CD4-positive, alpha-beta memory T cell (primary cell): ENCODE measurements at regions not wholly inside any gene's neighbourhood (a gene's known extent, or its start where the extent isn't known, plus 50 kb on each side); places are given as distances from the start of the nearest gene placed in this dataset.

Experiments used
- CTCF ChIA-PET: fragments of 350-600 bp; sonication (Branson Sonifier 250); formaldehyde crosslinking; loops from one replicate; lab custom pipeline; 2021; ENCODE audit warnings: inconsistent platforms; ENCODE audit not compliant: partially characterized antibody; lab: Charles Lee
- POLR2A ChIA-PET: fragments of 350-600 bp; sonication (Branson Sonifier 250); formaldehyde crosslinking; loops from one replicate; lab custom pipeline; 2021; ENCODE audit not compliant: partially characterized antibody; lab: Charles Lee
- DNase-seq, 5 donors: peaks; one replicate each; pipeline versions ENCODE4 v3.0.0 to v3.0.0-alpha.2; 2020 to 2022; ENCODE audit warnings: mixed read lengths in 1 of 5
- H3K27ac ChIP-seq: one replicate; pipeline ENCODE4 v1.7.0; 2013; ENCODE audit warnings: low read depth, low read length
- H3K27me3 ChIP-seq: 2 replicates; pipeline ENCODE4 v1.7.0; 2013; ENCODE audit warnings: mild to moderate bottlenecking, low read length, moderate library complexity; ENCODE audit not compliant: insufficient read depth
- H3K36me3 ChIP-seq: 2 replicates; pipeline ENCODE4 v1.7.0; 2013; ENCODE audit warnings: mild to moderate bottlenecking, low read length, moderate library complexity; ENCODE audit not compliant: insufficient read depth
- H3K4me1 ChIP-seq: 2 replicates; pipeline ENCODE4 v1.7.0; 2013; ENCODE audit warnings: mild to moderate bottlenecking, low read length, moderate library complexity; ENCODE audit not compliant: insufficient read depth
- H3K4me3 ChIP-seq, 2 donors: one replicate each; pipeline ENCODE4 v1.7.0; 2013; ENCODE audit warnings: low read length in 2 of 2, mild to moderate bottlenecking in 1 of 2
- H3K9me3 ChIP-seq, 2 donors: one replicate each; pipeline ENCODE4 v1.7.0; 2013; ENCODE audit warnings: low read length in 2 of 2, control low read depth in 1 of 2; ENCODE audit not compliant: control insufficient read depth in 1 of 2
- H3K27ac Mint-ChIP-seq, 7 donors: one replicate each; pipeline ENCODE4 v1.8.0; 2020 to 2021; ENCODE audit warnings: mixed read lengths in 7 of 7, mild to moderate bottlenecking in 6 of 7, inconsistent platforms in 3 of 7, moderate library complexity in 3 of 7
- H3K27me3 Mint-ChIP-seq, 2 donors: one replicate each; pipeline ENCODE4 v1.8.0; 2020 to 2021; ENCODE audit warnings: mixed read lengths in 2 of 2
- H3K36me3 Mint-ChIP-seq, 2 donors: one replicate each; pipeline ENCODE4 v1.8.0; 2020 to 2021; ENCODE audit warnings: mixed read lengths in 2 of 2, inconsistent platforms in 1 of 2, mild to moderate bottlenecking in 1 of 2
- H3K4me1 Mint-ChIP-seq, 4 donors: one replicate each; pipeline ENCODE4 v1.8.0; 2020 to 2021; ENCODE audit warnings: mixed read lengths in 4 of 4, mild to moderate bottlenecking in 1 of 4
- H3K4me3 Mint-ChIP-seq, 8 donors: one replicate each; pipeline ENCODE4 v1.8.0; 2020 to 2021; ENCODE audit warnings: mixed read lengths in 8 of 8, mild to moderate bottlenecking in 7 of 8, moderate library complexity in 6 of 8, inconsistent platforms in 3 of 8
- H3K9me3 Mint-ChIP-seq, 8 donors: one replicate each; pipeline ENCODE4 v1.8.0; 2020 to 2021; ENCODE audit warnings: mixed read lengths in 8 of 8, mild to moderate bottlenecking in 5 of 8, inconsistent platforms in 3 of 8, moderate library complexity in 1 of 8
- intact Hi-C: fragments of 100-400 bp; cut with micrococcal nuclease; formaldehyde crosslinking; loops from one replicate; pipeline ENCODE4 v1.15.1; 2023

- H3K4me1 ChIP-seq: no peaks in the 10 kb centered on the region
- no peaks in the 10 kb centered on the region for H3K36me3 Mint-ChIP-seq
- no peak overlapping the region for H3K4me3 Mint-ChIP-seq
- intact Hi-C loops: no loop called here
- ChIA-PET CTCF (no interaction called here), POLR2A (no interaction called here)
- H3K27me3 ChIP-seq: no peaks in the 10 kb centered on the region
- DNase-seq: no peak
- H3K27ac ChIP-seq: no peak overlapping the region
- no peaks in the 10 kb centered on the region for H3K4me1 Mint-ChIP-seq
- no peak overlapping the region for H3K4me3 ChIP-seq
- H3K9me3 ChIP-seq: no peaks in the 10 kb centered on the region
- H3K27ac Mint-ChIP-seq: no peak overlapping the region
- no peaks in the 10 kb centered on the region for H3K36me3 ChIP-seq
- H3K9me3 Mint-ChIP-seq: peaks cover 0 to 10% (median 6%) of the 10 kb centered on the region in 8 donors
- H3K27me3 Mint-ChIP-seq: no peaks in the 10 kb centered on the region
Measured at GRCh38 chr13:68645814-68646213, 1415.7 kb upstream of the PCDH9 start.

- no peak for DNase-seq
- no peaks in the 10 kb centered on the region for H3K9me3 ChIP-seq
- no peaks in the 10 kb centered on the region for H3K4me1 ChIP-seq
- no peaks in the 10 kb centered on the region for H3K36me3 ChIP-seq
- intact Hi-C loops: no loop called here
- H3K27ac ChIP-seq: no peak overlapping the region
- peaks cover 0 to 10% (median 5%) of the 10 kb centered on the region in 8 donors for H3K9me3 Mint-ChIP-seq
- H3K4me1 Mint-ChIP-seq: no peaks in the 10 kb centered on the region
- H3K27me3 Mint-ChIP-seq: no peaks in the 10 kb centered on the region
- ChIA-PET CTCF (no interaction called here), POLR2A (no interaction called here)
- no peaks in the 10 kb centered on the region for H3K27me3 ChIP-seq
- no peak overlapping the region for H3K4me3 Mint-ChIP-seq
- H3K36me3 Mint-ChIP-seq: no peaks in the 10 kb centered on the region
- no peak overlapping the region for H3K4me3 ChIP-seq
- H3K27ac Mint-ChIP-seq: no peak overlapping the region
Measured at GRCh38 chr13:68644611-68645010, 1414.5 kb upstream of the PCDH9 start.

DNA sequence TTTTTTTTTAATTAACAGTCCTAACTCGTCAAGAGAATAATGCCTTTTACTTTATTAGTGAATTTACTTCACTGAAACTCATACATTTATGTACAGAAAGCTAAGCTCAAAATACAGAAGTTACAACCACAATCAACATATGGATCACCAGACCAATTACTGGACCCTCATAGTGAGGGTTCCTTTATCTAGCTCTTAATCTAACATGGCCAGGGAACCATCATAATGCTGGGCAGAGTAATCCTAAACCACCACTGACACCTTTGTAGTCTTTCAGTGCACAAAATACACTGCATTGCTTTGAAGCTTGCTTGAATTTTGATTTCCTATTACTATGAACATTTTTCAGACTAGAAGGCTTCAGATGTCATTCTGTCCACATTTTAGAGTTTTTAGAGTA, 1406.6 kb upstream of the PCDH9 start:
- Mint-ChIP-seq H3K36me3 (no peaks in the 10 kb centered on the region), H3K27ac (no peak overlapping the region), H3K9me3 (peaks cover 2 to 17% (median 4%) of the 10 kb centered on the region in 8 donors), H3K4me1 (no peaks in the 10 kb centered on the region), H3K27me3 (no peaks in the 10 kb centered on the region), H3K4me3 (no peak overlapping the region)
- Histone ChIP-seq H3K4me3 (no peak overlapping the region), H3K27ac (no peak overlapping the region), H3K9me3 (no peaks in the 10 kb centered on the region), H3K4me1 (no peaks in the 10 kb centered on the region), H3K36me3 (no peaks in the 10 kb centered on the region), H3K27me3 (no peaks in the 10 kb centered on the region)
- intact Hi-C loops: no loop called here
- ChIA-PET POLR2A (no interaction called here), CTCF (no interaction called here)
- no peak for DNase-seq

GRCh38 chr13:68628994-68629393, 1398.9 kb upstream of the PCDH9 start:
- DNase-seq: no peak
- POLR2A ChIA-PET: no interaction called here

GRCh38 chr13:68627379-68627778, 1397.2 kb upstream of the PCDH9 start:
- Histone ChIP-seq H3K9me3 (no peaks in the 10 kb centered on the region), H3K4me1 (no peaks in the 10 kb centered on the region), H3K27me3 (no peaks in the 10 kb centered on the region), H3K4me3 (no peak overlapping the region), H3K36me3 (no peaks in the 10 kb centered on the region), H3K27ac (no peak overlapping the region)
- no peak for DNase-seq
- Mint-ChIP-seq H3K36me3 (no peaks in the 10 kb centered on the region), H3K4me1 (no peaks in the 10 kb centered on the region), H3K27me3 (no peaks in the 10 kb centered on the region), H3K27ac (no peak overlapping the region), H3K4me3 (no peak overlapping the region), H3K9me3 (peaks cover 3 to 17% (median 12%) of the 10 kb centered on the region in 8 donors)
- intact Hi-C loops: no loop called here
- ChIA-PET POLR2A (no interaction called here), CTCF (no interaction called here)

More at GRCh38 chr13:68628994-68629393, 1398.9 kb upstream of the PCDH9 start:
- no peak overlapping the region for H3K27ac ChIP-seq
- peaks cover 6 to 22% (median 14%) of the 10 kb centered on the region in 8 donors for H3K9me3 Mint-ChIP-seq
- no peaks in the 10 kb centered on the region for H3K27me3 ChIP-seq
- intact Hi-C loops: no loop called here
- no peaks in the 10 kb centered on the region for H3K4me1 ChIP-seq
- no peak overlapping the region for H3K27ac Mint-ChIP-seq
- H3K36me3 ChIP-seq: no peaks in the 10 kb centered on the region
- H3K36me3 Mint-ChIP-seq: no peaks in the 10 kb centered on the region
- no peaks in the 10 kb centered on the region for H3K9me3 ChIP-seq
- no peak overlapping the region for H3K4me3 ChIP-seq
- H3K4me1 Mint-ChIP-seq: no peaks in the 10 kb centered on the region
- CTCF ChIA-PET: no interaction called here
- H3K4me3 Mint-ChIP-seq: no peak overlapping the region
- no peaks in the 10 kb centered on the region for H3K27me3 Mint-ChIP-seq

GRCh38 chr13:68616600-68617222, 1386.6 kb upstream of the PCDH9 start:
- no peaks in the 10 kb centered on the region for H3K4me1 Mint-ChIP-seq
- Histone ChIP-seq H3K27ac (no peak overlapping the region), H3K27me3 (no peaks in the 10 kb centered on the region), H3K9me3 (no peaks in the 10 kb centered on the region), H3K36me3 (no peaks in the 10 kb centered on the region), H3K4me1 (no peaks in the 10 kb centered on the region), H3K4me3 (no peak overlapping the region)
- no peak for DNase-seq
- no peak overlapping the region for H3K4me3 Mint-ChIP-seq
- CTCF ChIA-PET: no interaction called here
- POLR2A ChIA-PET: no interaction called here
- H3K36me3 Mint-ChIP-seq: no peaks in the 10 kb centered on the region
- intact Hi-C loops: no loop called here
- no peak overlapping the region for H3K27ac Mint-ChIP-seq
- H3K27me3 Mint-ChIP-seq: no peaks in the 10 kb centered on the region
- H3K9me3 Mint-ChIP-seq: peaks cover 3 to 32% (median 10%) of the 10 kb centered on the region in 8 donors

- intact Hi-C loops: no loop called here
Measured at GRCh38 chr13:68609661-68610060, 1379.5 kb upstream of the PCDH9 start.

More at GRCh38 chr13:68609661-68610060, 1379.5 kb upstream of the PCDH9 start:
- H3K36me3 Mint-ChIP-seq: no peaks in the 10 kb centered on the region
- no peak overlapping the region for H3K27ac Mint-ChIP-seq
- Histone ChIP-seq H3K4me3 (no peak overlapping the region), H3K4me1 (no peaks in the 10 kb centered on the region), H3K27ac (no peak overlapping the region), H3K9me3 (no peaks in the 10 kb centered on the region), H3K36me3 (no peaks in the 10 kb centered on the region), H3K27me3 (no peaks in the 10 kb centered on the region)
- ChIA-PET CTCF (interaction anchor here (0.6 kb wide), 1 partner anchor 25 kb away, joined by 3 read pairs; no protein-coding TSS in a partner anchor), POLR2A (no interaction called here)
- peaks cover 0 to 8% (median 5%) of the 10 kb centered on the region in 8 donors for H3K9me3 Mint-ChIP-seq
- H3K4me3 Mint-ChIP-seq: no peak overlapping the region
- H3K27me3 Mint-ChIP-seq: no peaks in the 10 kb centered on the region
- no peak for DNase-seq
- H3K4me1 Mint-ChIP-seq: no peaks in the 10 kb centered on the region
